ENCODE measurements at regions not wholly inside any gene's neighbourhood (a gene's known extent, or its start where the extent isn't known, plus 50 kb on each side); places are given as distances from the start of the nearest gene placed in this dataset.

DNA sequence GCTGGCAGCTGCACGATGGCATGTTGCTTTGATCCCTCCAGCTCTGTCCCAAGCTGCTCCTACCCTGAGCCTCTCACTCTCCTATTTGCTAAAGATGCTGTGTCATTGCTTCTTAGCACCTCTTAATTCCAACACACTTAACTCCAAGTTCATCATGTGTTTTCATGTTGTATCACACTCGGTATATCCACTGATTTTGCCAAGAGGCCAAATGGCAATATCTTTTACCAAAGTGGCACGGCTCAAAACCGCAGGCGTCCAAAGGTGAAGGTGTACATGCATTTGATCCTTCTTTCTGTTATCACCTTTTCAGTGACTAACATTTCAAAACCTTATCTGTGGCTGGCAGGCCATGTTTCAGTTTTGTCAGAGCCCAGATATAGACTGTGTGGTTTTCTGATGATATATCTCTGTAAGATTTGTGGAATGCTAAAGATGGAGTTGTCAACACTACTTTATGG, 217.0 kb downstream of the TBX18 start:
- TF ChIP-seq, protein P1, sequence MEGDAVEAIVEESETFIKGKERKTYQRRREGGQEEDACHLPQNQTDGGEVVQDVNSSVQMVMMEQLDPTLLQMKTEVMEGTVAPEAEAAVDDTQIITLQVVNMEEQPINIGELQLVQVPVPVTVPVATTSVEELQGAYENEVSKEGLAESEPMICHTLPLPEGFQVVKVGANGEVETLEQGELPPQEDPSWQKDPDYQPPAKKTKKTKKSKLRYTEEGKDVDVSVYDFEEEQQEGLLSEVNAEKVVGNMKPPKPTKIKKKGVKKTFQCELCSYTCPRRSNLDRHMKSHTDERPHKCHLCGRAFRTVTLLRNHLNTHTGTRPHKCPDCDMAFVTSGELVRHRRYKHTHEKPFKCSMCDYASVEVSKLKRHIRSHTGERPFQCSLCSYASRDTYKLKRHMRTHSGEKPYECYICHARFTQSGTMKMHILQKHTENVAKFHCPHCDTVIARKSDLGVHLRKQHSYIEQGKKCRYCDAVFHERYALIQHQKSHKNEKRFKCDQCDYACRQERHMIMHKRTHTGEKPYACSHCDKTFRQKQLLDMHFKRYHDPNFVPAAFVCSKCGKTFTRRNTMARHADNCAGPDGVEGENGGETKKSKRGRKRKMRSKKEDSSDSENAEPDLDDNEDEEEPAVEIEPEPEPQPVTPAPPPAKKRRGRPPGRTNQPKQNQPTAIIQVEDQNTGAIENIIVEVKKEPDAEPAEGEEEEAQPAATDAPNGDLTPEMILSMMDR (conservative IDR thresholded peaks at IDR 0.05; ENCODE audit: low read depth in 2 of 2): no peak
- TF ChIP-seq, protein P2, sequence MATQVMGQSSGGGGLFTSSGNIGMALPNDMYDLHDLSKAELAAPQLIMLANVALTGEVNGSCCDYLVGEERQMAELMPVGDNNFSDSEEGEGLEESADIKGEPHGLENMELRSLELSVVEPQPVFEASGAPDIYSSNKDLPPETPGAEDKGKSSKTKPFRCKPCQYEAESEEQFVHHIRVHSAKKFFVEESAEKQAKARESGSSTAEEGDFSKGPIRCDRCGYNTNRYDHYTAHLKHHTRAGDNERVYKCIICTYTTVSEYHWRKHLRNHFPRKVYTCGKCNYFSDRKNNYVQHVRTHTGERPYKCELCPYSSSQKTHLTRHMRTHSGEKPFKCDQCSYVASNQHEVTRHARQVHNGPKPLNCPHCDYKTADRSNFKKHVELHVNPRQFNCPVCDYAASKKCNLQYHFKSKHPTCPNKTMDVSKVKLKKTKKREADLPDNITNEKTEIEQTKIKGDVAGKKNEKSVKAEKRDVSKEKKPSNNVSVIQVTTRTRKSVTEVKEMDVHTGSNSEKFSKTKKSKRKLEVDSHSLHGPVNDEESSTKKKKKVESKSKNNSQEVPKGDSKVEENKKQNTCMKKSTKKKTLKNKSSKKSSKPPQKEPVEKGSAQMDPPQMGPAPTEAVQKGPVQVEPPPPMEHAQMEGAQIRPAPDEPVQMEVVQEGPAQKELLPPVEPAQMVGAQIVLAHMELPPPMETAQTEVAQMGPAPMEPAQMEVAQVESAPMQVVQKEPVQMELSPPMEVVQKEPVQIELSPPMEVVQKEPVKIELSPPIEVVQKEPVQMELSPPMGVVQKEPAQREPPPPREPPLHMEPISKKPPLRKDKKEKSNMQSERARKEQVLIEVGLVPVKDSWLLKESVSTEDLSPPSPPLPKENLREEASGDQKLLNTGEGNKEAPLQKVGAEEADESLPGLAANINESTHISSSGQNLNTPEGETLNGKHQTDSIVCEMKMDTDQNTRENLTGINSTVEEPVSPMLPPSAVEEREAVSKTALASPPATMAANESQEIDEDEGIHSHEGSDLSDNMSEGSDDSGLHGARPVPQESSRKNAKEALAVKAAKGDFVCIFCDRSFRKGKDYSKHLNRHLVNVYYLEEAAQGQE (IDR thresholded peaks at IDR 0.05; ENCODE audit: unreplicated experiment): no peak
